HepG2 (cell line): ENCODE measurements at regions not wholly inside any gene's neighbourhood (a gene's known extent, or its start where the extent isn't known, plus 50 kb on each side); places are given as distances from the start of the nearest gene placed in this dataset.

ENCODE experiments used
- CHD4 ChIP-seq: fragments of 200-600 bp; sonication (generic); IDR thresholded peaks from 2 replicates; pipeline ENCODE4 v1.7.0; 2017; ENCODE audit warnings: mild to moderate bottlenecking, low read length, borderline replicate concordance
- EZH2 ChIP-seq: conservative IDR thresholded peaks from 2 replicates; pipeline ENCODE4 v1.6.1; 2012; ENCODE audit warnings: mild to moderate bottlenecking, low read depth, low read length, moderate library complexity
- FOSL1 ChIP-seq: sonication (generic); formaldehyde crosslinking; IDR thresholded peaks from 2 replicates; pipeline ENCODE4 v1.9.0; 2021; ENCODE audit warnings: missing genetic modification reagents, borderline replicate concordance
- MXI1 ChIP-seq: IDR thresholded peaks from 3 replicates; pipeline ENCODE4 v1.6.1; 2012; ENCODE audit warnings: low read depth, low read length, inconsistent platforms, borderline replicate concordance
- NFE2L1 ChIP-seq: sonication (generic); formaldehyde crosslinking; IDR thresholded peaks from 2 replicates; pipeline ENCODE4 v1.4.0; 2020; ENCODE audit warnings: missing genetic modification reagents, mild to moderate bottlenecking, borderline replicate concordance
- POLR2A ChIP-seq, 2 experiments: IDR thresholded peaks; 2 replicates each; pipeline ENCODE4 v1.6.1; 2011; ENCODE audit warnings: low read depth in 2 of 2, low read length in 2 of 2, mild to moderate bottlenecking in 1 of 2, moderate library complexity in 1 of 2; ENCODE audit not compliant: insufficient read depth in 1 of 2
- YY1 ChIP-seq: IDR thresholded peaks from 2 replicates; pipeline ENCODE4 v1.6.1; 2011; ENCODE audit warnings: low read length, low read depth, moderate library complexity, mild to moderate bottlenecking; ENCODE audit not compliant: insufficient read depth, insufficient replicate concordance
- ZNF251 ChIP-seq: sonication (generic); formaldehyde crosslinking; IDR thresholded peaks from 2 replicates; pipeline ENCODE4 v1.9.0; 2021; ENCODE audit warnings: mild to moderate bottlenecking, missing genetic modification reagents
- TF ChIP-seq, protein P1 (sequence below): sonication (generic); formaldehyde crosslinking; IDR thresholded peaks from 2 replicates; pipeline ENCODE4 v1.4.0; 2020; ENCODE audit warnings: low read depth, mild to moderate bottlenecking, missing genetic modification reagents
- TF ChIP-seq, protein P2 (sequence below): IDR thresholded peaks from 2 replicates; pipeline ENCODE4 v1.6.1; 2016; ENCODE audit warnings: low read depth, missing genetic modification reagents, missing compliant biosample characterization
- TF ChIP-seq, protein P3 (sequence below): sonication (generic); formaldehyde crosslinking; IDR thresholded peaks from 2 replicates; pipeline ENCODE4 v1.5.0; 2020; ENCODE audit warnings: mild to moderate bottlenecking, missing genetic modification reagents, moderate library complexity
- TF ChIP-seq, protein P4 (sequence below): sonication (generic); formaldehyde crosslinking; IDR thresholded peaks from 2 replicates; pipeline ENCODE4 v1.4.0; 2020; ENCODE audit warnings: missing genetic modification reagents, mild to moderate bottlenecking, borderline replicate concordance
- TF ChIP-seq, protein P5 (sequence below): sonication (generic); formaldehyde crosslinking; IDR thresholded peaks from 2 replicates; pipeline ENCODE4 v1.8.1; 2023; ENCODE audit warnings: missing genetic modification reagents, inconsistent platforms, borderline replicate concordance

DNA sequence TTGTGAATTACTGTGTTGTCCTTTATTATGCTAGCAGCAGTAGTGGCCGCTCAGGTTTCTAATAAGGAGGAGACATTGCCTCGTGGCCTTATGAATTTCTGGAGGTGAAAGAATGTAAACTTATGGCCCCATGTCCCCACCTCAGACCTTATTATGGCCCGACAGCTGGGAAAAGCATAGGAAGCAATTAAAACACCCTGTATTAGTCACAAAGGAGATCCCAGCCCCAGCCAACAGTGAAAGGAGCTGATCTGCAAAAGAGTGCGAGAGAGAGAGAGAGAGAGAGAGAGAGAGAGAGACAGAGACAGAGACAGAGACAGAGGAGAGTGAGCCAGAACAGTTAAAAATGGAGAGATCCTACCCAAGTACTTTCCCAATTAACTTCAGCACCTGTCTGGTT, 269.3 kb downstream of the DMRT2 start:
- TF ChIP-seq MXI1 (no peak), YY1 (no peak), POLR2A (IDR thresholded peaks at IDR 0.05; ENCODE audit: insufficient read depth in 1 of 2, low read depth in 2 of 2, low read length in 2 of 2) (no peak), CHD4 (no peak), NFE2L1 (CRISPR knock-in tag) (no peak), FOSL1 (CRISPR knock-in tag) (no peak), EZH2 (no peak), ZNF251 (CRISPR knock-in tag) (no peak)
- TF ChIP-seq, protein P1, sequence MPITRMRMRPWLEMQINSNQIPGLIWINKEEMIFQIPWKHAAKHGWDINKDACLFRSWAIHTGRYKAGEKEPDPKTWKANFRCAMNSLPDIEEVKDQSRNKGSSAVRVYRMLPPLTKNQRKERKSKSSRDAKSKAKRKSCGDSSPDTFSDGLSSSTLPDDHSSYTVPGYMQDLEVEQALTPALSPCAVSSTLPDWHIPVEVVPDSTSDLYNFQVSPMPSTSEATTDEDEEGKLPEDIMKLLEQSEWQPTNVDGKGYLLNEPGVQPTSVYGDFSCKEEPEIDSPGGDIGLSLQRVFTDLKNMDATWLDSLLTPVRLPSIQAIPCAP (CRISPR knock-in tag): no peak
- TF ChIP-seq, protein P2, sequence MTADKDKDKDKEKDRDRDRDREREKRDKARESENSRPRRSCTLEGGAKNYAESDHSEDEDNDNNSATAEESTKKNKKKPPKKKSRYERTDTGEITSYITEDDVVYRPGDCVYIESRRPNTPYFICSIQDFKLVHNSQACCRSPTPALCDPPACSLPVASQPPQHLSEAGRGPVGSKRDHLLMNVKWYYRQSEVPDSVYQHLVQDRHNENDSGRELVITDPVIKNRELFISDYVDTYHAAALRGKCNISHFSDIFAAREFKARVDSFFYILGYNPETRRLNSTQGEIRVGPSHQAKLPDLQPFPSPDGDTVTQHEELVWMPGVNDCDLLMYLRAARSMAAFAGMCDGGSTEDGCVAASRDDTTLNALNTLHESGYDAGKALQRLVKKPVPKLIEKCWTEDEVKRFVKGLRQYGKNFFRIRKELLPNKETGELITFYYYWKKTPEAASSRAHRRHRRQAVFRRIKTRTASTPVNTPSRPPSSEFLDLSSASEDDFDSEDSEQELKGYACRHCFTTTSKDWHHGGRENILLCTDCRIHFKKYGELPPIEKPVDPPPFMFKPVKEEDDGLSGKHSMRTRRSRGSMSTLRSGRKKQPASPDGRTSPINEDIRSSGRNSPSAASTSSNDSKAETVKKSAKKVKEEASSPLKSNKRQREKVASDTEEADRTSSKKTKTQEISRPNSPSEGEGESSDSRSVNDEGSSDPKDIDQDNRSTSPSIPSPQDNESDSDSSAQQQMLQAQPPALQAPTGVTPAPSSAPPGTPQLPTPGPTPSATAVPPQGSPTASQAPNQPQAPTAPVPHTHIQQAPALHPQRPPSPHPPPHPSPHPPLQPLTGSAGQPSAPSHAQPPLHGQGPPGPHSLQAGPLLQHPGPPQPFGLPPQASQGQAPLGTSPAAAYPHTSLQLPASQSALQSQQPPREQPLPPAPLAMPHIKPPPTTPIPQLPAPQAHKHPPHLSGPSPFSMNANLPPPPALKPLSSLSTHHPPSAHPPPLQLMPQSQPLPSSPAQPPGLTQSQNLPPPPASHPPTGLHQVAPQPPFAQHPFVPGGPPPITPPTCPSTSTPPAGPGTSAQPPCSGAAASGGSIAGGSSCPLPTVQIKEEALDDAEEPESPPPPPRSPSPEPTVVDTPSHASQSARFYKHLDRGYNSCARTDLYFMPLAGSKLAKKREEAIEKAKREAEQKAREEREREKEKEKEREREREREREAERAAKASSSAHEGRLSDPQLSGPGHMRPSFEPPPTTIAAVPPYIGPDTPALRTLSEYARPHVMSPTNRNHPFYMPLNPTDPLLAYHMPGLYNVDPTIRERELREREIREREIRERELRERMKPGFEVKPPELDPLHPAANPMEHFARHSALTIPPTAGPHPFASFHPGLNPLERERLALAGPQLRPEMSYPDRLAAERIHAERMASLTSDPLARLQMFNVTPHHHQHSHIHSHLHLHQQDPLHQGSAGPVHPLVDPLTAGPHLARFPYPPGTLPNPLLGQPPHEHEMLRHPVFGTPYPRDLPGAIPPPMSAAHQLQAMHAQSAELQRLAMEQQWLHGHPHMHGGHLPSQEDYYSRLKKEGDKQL: no peak
- TF ChIP-seq, protein P3, sequence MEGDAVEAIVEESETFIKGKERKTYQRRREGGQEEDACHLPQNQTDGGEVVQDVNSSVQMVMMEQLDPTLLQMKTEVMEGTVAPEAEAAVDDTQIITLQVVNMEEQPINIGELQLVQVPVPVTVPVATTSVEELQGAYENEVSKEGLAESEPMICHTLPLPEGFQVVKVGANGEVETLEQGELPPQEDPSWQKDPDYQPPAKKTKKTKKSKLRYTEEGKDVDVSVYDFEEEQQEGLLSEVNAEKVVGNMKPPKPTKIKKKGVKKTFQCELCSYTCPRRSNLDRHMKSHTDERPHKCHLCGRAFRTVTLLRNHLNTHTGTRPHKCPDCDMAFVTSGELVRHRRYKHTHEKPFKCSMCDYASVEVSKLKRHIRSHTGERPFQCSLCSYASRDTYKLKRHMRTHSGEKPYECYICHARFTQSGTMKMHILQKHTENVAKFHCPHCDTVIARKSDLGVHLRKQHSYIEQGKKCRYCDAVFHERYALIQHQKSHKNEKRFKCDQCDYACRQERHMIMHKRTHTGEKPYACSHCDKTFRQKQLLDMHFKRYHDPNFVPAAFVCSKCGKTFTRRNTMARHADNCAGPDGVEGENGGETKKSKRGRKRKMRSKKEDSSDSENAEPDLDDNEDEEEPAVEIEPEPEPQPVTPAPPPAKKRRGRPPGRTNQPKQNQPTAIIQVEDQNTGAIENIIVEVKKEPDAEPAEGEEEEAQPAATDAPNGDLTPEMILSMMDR: no peak
- TF ChIP-seq, protein P4, sequence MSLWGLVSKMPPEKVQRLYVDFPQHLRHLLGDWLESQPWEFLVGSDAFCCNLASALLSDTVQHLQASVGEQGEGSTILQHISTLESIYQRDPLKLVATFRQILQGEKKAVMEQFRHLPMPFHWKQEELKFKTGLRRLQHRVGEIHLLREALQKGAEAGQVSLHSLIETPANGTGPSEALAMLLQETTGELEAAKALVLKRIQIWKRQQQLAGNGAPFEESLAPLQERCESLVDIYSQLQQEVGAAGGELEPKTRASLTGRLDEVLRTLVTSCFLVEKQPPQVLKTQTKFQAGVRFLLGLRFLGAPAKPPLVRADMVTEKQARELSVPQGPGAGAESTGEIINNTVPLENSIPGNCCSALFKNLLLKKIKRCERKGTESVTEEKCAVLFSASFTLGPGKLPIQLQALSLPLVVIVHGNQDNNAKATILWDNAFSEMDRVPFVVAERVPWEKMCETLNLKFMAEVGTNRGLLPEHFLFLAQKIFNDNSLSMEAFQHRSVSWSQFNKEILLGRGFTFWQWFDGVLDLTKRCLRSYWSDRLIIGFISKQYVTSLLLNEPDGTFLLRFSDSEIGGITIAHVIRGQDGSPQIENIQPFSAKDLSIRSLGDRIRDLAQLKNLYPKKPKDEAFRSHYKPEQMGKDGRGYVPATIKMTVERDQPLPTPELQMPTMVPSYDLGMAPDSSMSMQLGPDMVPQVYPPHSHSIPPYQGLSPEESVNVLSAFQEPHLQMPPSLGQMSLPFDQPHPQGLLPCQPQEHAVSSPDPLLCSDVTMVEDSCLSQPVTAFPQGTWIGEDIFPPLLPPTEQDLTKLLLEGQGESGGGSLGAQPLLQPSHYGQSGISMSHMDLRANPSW (CRISPR knock-in tag): no peak
- TF ChIP-seq, protein P5, sequence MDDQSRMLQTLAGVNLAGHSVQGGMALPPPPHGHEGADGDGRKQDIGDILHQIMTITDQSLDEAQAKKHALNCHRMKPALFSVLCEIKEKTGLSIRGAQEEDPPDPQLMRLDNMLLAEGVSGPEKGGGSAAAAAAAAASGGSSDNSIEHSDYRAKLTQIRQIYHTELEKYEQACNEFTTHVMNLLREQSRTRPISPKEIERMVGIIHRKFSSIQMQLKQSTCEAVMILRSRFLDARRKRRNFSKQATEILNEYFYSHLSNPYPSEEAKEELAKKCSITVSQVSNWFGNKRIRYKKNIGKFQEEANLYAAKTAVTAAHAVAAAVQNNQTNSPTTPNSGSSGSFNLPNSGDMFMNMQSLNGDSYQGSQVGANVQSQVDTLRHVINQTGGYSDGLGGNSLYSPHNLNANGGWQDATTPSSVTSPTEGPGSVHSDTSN (CRISPR knock-in tag): no peak
